ENCODE measurements at regions not wholly inside any gene's neighbourhood (a gene's known extent, or its start where the extent isn't known, plus 50 kb on each side); places are given as distances from the start of the nearest gene placed in this dataset.

DNA sequence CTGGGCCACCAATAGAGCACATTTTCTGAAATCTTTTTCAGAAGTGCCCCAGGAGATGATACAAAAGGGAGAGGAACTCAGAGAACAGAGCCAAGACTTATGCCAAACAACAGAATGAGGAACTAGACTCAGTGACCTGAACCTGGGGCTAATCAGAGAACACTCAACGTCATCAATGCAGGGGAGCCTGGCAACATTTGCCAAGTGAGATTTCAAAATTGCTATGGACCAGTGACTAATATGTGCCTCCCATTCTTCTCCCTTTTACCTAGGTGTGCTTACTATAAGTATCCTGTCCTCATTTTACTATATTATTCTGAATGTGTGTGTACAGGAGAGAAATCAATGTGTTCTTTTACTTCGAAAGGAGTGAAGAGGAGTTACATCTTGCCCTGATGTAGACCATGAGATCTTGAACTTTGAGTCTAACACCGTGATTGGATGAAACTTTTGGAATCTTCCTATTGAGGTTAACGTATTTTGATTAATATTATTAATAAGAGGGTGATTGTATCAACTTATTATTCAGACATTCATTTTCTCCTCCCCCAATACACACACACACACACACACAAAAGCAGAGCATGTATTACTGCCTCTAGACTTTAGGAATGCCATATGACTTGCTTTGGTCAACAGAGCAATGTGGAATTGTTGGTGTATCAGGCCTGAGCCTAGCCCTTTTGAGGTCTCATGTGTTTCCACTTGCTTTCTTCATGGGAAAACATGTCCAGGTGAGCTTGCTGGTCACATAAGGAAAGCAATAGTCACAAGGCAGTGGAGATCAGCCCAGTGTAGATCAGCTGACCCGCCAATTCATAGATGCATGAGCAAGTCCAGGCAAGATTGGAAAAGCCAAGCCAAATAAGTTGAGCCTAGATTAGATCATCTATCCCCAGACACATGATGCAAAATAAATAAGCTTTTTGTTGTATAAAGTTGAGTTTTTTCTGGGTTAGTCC is 80.3 kb upstream of the ETS2 start:
- TF ChIP-seq EP300 (IDR thresholded peaks at IDR 0.05; ENCODE audit: low read depth): no peak
- TF ChIP-seq, protein P1, sequence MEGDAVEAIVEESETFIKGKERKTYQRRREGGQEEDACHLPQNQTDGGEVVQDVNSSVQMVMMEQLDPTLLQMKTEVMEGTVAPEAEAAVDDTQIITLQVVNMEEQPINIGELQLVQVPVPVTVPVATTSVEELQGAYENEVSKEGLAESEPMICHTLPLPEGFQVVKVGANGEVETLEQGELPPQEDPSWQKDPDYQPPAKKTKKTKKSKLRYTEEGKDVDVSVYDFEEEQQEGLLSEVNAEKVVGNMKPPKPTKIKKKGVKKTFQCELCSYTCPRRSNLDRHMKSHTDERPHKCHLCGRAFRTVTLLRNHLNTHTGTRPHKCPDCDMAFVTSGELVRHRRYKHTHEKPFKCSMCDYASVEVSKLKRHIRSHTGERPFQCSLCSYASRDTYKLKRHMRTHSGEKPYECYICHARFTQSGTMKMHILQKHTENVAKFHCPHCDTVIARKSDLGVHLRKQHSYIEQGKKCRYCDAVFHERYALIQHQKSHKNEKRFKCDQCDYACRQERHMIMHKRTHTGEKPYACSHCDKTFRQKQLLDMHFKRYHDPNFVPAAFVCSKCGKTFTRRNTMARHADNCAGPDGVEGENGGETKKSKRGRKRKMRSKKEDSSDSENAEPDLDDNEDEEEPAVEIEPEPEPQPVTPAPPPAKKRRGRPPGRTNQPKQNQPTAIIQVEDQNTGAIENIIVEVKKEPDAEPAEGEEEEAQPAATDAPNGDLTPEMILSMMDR (IDR thresholded peaks at IDR 0.05): no peak
- no peak for TF ChIP-seq POLR2A (IDR thresholded peaks at IDR 0.05)
- no peak for TF ChIP-seq POLR2AphosphoS5 (IDR thresholded peaks at IDR 0.05)

GRCh38 chr21:38726482-38726881 is 79.2 kb upstream of the ETS2 start:
- in situ Hi-C loops (cut with MboI; ENCODE audit: low pct_ligation_motif_present in 1 of 4, low pct_unique_long_range_greater_than_20kb in 1 of 4, low sequenced_read_pairs in 3 of 4) (loop anchor here in 1 of 4 donors (10.0 kb wide), 1 partner anchor 212 kb away; no protein-coding TSS in a partner anchor), intact Hi-C loops (cut with DNase I; ENCODE audit: low total_unique reads) (loop anchor here (5.0 kb wide), 1 partner anchor 806 kb away; no protein-coding TSS in a partner anchor)
- TF ChIP-seq, protein P1 (IDR thresholded peaks at IDR 0.05): no peak
- TF ChIP-seq EP300 (IDR thresholded peaks at IDR 0.05; ENCODE audit: low read depth): no peak
- TF ChIP-seq POLR2AphosphoS5 (IDR thresholded peaks at IDR 0.05): no peak
- no peak for TF ChIP-seq POLR2A (IDR thresholded peaks at IDR 0.05)
- Histone ChIP-seq H3K9me3 (peaks cover 9% of the 10 kb centered on the region in 2 donors), H3K27ac (no peak overlapping the region), H3K36me3 (no peaks in the 10 kb centered on the region), H3K4me1 (no peaks in the 10 kb centered on the region), H3K27me3 (no peaks in the 10 kb centered on the region), H3K4me3 (no peak overlapping the region)
- WGBS, 2 donors (ENCODE audit: low coverage in 1 of 2): 81 to 100% methylated on average over 1 of the region's 1 CpG
- DNase-seq: no peak

More for the DNA sequence above, 80.3 kb upstream of the ETS2 start:
- Histone ChIP-seq H3K9me3 (peaks cover 9% of the 10 kb centered on the region in 2 donors), H3K27me3 (no peaks in the 10 kb centered on the region), H3K4me1 (no peaks in the 10 kb centered on the region), H3K36me3 (no peaks in the 10 kb centered on the region), H3K4me3 (no peak overlapping the region), H3K27ac (no peak overlapping the region)
- DNase-seq: no peak
- in situ Hi-C loops (cut with MboI; ENCODE audit: low pct_ligation_motif_present in 1 of 4, low pct_unique_long_range_greater_than_20kb in 1 of 4, low sequenced_read_pairs in 3 of 4): loop anchor here in 1 of 4 donors (10.0 kb wide), 1 partner anchor 211 kb away; no protein-coding TSS in a partner anchor
- 84 to 88% methylated on average over 4 to 5 of the region's 5 CpGs for WGBS, 2 donors (ENCODE audit: low coverage in 1 of 2)
- intact Hi-C loops (cut with DNase I; ENCODE audit: low total_unique reads): loop anchor here (5.0 kb wide), 1 partner anchor 807 kb away; no protein-coding TSS in a partner anchor

- WGBS, 2 donors (ENCODE audit: low coverage in 1 of 2): 87 to 93% methylated on average over 1 of the region's 1 CpG
- no peak overlapping the region for H3K4me3 ChIP-seq
- TF ChIP-seq POLR2A (IDR thresholded peaks at IDR 0.05) (no peak), EP300 (IDR thresholded peaks at IDR 0.05; ENCODE audit: low read depth) (no peak), POLR2AphosphoS5 (IDR thresholded peaks at IDR 0.05) (no peak)
- TF ChIP-seq, protein P1 (IDR thresholded peaks at IDR 0.05): no peak
- peaks cover 9% of the 10 kb centered on the region in 2 donors for H3K9me3 ChIP-seq
- DNase-seq: no peak
- H3K4me1 ChIP-seq: peaks cover 2 to 7% (median 4%) of the 10 kb centered on the region in 4 donors
- H3K27me3 ChIP-seq: no peaks in the 10 kb centered on the region
- intact Hi-C loops (cut with DNase I; ENCODE audit: low total_unique reads): loop anchor here (5.0 kb wide), 1 partner anchor 803 kb away; no protein-coding TSS in a partner anchor
- no peak overlapping the region for H3K27ac ChIP-seq
- no peaks in the 10 kb centered on the region for H3K36me3 ChIP-seq
- in situ Hi-C loops (cut with MboI; ENCODE audit: low pct_ligation_motif_present in 1 of 4, low pct_unique_long_range_greater_than_20kb in 1 of 4, low sequenced_read_pairs in 3 of 4): loop anchor here in 1 of 4 donors (10.0 kb wide), 1 partner anchor 214 kb away; no protein-coding TSS in a partner anchor
These were observed 76.4 kb upstream of the ETS2 start for GRCh38 chr21:38729291-38729690.

- no peak for DNase-seq
- no peaks in the 10 kb centered on the region for H3K27me3 ChIP-seq
- no peak overlapping the region for H3K27ac ChIP-seq
- 76 to 91% methylated on average over 5 to 8 of the region's 8 CpGs for WGBS, 2 donors (ENCODE audit: low coverage in 1 of 2)
- no peaks in the 10 kb centered on the region for H3K36me3 ChIP-seq
- in situ Hi-C loops (cut with MboI; ENCODE audit: low pct_ligation_motif_present in 1 of 4, low pct_unique_long_range_greater_than_20kb in 1 of 4, low sequenced_read_pairs in 3 of 4) (loop anchor here (5.0 to 10.0 kb wide), 5 partner anchors 65 to 415 kb away; no protein-coding TSS in a partner anchor), intact Hi-C loops (cut with DNase I; ENCODE audit: low total_unique reads) (loop anchor here (5.0 kb wide), 2 partner anchors 77 to 802 kb away; partner anchors contain the start of gene ETS2)
- H3K9me3 ChIP-seq: peaks cover 6 to 7% of the 10 kb centered on the region in 2 donors
- TF ChIP-seq POLR2A (IDR thresholded peaks at IDR 0.05) (no peak), EP300 (IDR thresholded peaks at IDR 0.05; ENCODE audit: low read depth) (no peak), POLR2AphosphoS5 (IDR thresholded peaks at IDR 0.05) (no peak)
- TF ChIP-seq, protein P1 (IDR thresholded peaks at IDR 0.05): no peak
- H3K4me1 ChIP-seq: peaks cover 8 to 11% (median 9%) of the 10 kb centered on the region in 4 donors
- no peak overlapping the region for H3K4me3 ChIP-seq
These were observed 75.9 kb upstream of the ETS2 start for GRCh38 chr21:38729754-38730379.
